ENCODE measurements at regions not wholly inside any gene's neighbourhood (a gene's known extent, or its start where the extent isn't known, plus 50 kb on each side); places are given as distances from the start of the nearest gene placed in this dataset.

- DNase-seq (ENCODE audit: low spot score, unreplicated experiment) = no peak
- TF ChIP-seq, protein P1, sequence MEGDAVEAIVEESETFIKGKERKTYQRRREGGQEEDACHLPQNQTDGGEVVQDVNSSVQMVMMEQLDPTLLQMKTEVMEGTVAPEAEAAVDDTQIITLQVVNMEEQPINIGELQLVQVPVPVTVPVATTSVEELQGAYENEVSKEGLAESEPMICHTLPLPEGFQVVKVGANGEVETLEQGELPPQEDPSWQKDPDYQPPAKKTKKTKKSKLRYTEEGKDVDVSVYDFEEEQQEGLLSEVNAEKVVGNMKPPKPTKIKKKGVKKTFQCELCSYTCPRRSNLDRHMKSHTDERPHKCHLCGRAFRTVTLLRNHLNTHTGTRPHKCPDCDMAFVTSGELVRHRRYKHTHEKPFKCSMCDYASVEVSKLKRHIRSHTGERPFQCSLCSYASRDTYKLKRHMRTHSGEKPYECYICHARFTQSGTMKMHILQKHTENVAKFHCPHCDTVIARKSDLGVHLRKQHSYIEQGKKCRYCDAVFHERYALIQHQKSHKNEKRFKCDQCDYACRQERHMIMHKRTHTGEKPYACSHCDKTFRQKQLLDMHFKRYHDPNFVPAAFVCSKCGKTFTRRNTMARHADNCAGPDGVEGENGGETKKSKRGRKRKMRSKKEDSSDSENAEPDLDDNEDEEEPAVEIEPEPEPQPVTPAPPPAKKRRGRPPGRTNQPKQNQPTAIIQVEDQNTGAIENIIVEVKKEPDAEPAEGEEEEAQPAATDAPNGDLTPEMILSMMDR (IDR thresholded peaks at IDR 0.05; ENCODE audit: unreplicated experiment) = no peak
- Mint-ChIP-seq H3K36me3 (ENCODE audit: insufficient read depth) (no peaks in the 10 kb centered on the region), H3K9me3 (ENCODE audit: low read depth) (no peaks in the 10 kb centered on the region), H3K27ac (no peak overlapping the region), H3K4me3 (ENCODE audit: low read depth) (no peak overlapping the region), H3K4me1 (ENCODE audit: low read depth) (peaks cover 1% of the 10 kb centered on the region), H3K27me3 (no peaks in the 10 kb centered on the region)
These were observed 81.1 kb upstream of the ADAMTS19 start for GRCh38 chr5:129378961-129379360.

DNA sequence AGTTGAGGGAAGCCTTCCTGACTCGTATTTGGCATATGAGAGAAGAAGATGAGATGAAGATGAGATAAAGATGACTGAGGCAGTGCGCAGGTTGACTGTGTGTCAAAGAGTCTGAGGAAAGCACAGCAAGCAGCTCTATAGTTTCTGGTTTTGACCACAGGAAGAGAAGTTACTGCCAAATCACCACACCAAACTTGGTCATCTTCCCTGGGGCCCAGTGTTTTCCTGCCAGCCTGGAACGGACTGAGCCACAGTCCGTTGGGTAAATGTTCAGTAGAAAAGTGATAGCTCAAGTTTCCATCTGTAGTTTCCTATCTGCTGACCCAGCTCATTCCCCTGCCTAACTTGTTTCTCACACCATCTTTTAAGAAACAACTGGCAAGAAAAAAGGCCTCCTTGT is 80.7 kb upstream of the ADAMTS19 start:
- peaks cover 2% of the 10 kb centered on the region for H3K4me1 Mint-ChIP-seq (ENCODE audit: low read depth)

GRCh38 chr5:129382921-129383672 is 77.0 kb upstream of the ADAMTS19 start:
- Mint-ChIP-seq H3K36me3 (ENCODE audit: insufficient read depth) (no peaks in the 10 kb centered on the region), H3K4me1 (ENCODE audit: low read depth) (peaks cover 2% of the 10 kb centered on the region), H3K27ac (no peak overlapping the region), H3K4me3 (ENCODE audit: low read depth) (no peak overlapping the region), H3K9me3 (ENCODE audit: low read depth) (no peaks in the 10 kb centered on the region), H3K27me3 (no peaks in the 10 kb centered on the region)
- TF ChIP-seq, protein P1 (IDR thresholded peaks at IDR 0.05; ENCODE audit: unreplicated experiment) = no peak
- no peak for DNase-seq (ENCODE audit: low spot score, unreplicated experiment)

More for the DNA sequence above, 80.7 kb upstream of the ADAMTS19 start:
- Mint-ChIP-seq H3K36me3 (ENCODE audit: insufficient read depth) (no peaks in the 10 kb centered on the region), H3K9me3 (ENCODE audit: low read depth) (no peaks in the 10 kb centered on the region), H3K27me3 (no peaks in the 10 kb centered on the region), H3K4me3 (ENCODE audit: low read depth) (no peak overlapping the region), H3K27ac (no peak overlapping the region)
- DNase-seq (ENCODE audit: low spot score, unreplicated experiment) = no peak
- TF ChIP-seq, protein P1 (IDR thresholded peaks at IDR 0.05; ENCODE audit: unreplicated experiment) = no peak

DNA sequence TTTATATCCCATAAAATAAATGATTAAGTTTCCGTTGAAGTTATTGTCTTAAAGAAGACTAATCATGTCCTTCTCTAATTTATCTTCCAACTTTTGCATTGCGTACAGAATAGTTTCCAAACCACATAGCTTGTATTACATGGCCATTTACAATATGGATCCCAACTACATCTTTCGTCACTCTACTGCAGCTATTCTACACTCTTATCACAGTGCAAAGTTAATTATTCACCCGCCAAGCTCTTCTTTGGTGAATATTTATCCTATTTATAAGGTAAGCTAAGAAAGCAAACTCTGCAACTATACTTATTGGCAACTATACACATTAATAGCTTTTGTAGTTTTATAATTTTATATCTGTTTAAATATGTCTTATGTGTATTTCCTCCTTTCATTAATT is 75.9 kb upstream of the ADAMTS19 start:
- TF ChIP-seq, protein P1 (IDR thresholded peaks at IDR 0.05; ENCODE audit: unreplicated experiment) = no peak
- peaks cover 2% of the 10 kb centered on the region for H3K4me1 Mint-ChIP-seq (ENCODE audit: low read depth)
- H3K27ac Mint-ChIP-seq = no peak overlapping the region
- no peaks in the 10 kb centered on the region for H3K27me3 Mint-ChIP-seq
- H3K4me3 Mint-ChIP-seq (ENCODE audit: low read depth) = no peak overlapping the region
- no peaks in the 10 kb centered on the region for H3K36me3 Mint-ChIP-seq (ENCODE audit: insufficient read depth)
- no peaks in the 10 kb centered on the region for H3K9me3 Mint-ChIP-seq (ENCODE audit: low read depth)
- DNase-seq (ENCODE audit: low spot score, unreplicated experiment) = no peak

- Mint-ChIP-seq H3K4me1 (ENCODE audit: low read depth) (peaks cover 1% of the 10 kb centered on the region), H3K36me3 (ENCODE audit: insufficient read depth) (no peaks in the 10 kb centered on the region), H3K4me3 (ENCODE audit: low read depth) (no peak overlapping the region), H3K27me3 (no peaks in the 10 kb centered on the region), H3K9me3 (ENCODE audit: low read depth) (no peaks in the 10 kb centered on the region), H3K27ac (no peak overlapping the region)
- TF ChIP-seq, protein P1 (IDR thresholded peaks at IDR 0.05; ENCODE audit: unreplicated experiment) = no peak
- DNase-seq (ENCODE audit: low spot score, unreplicated experiment) = no peak
These were observed 75.4 kb upstream of the ADAMTS19 start for GRCh38 chr5:129384736-129385135.

All from progenitor cell of endocrine pancreas (in vitro differentiated cells).